ENCODE measurements at regions not wholly inside any gene's neighbourhood (a gene's known extent, or its start where the extent isn't known, plus 50 kb on each side); places are given as distances from the start of the nearest gene placed in this dataset.

- no peak for TF ChIP-seq GATA2 (IDR thresholded peaks at IDR 0.05; ENCODE audit: low read depth, low read length)
- no peak for TF ChIP-seq GATA3 (IDR thresholded peaks at IDR 0.05; ENCODE audit: low read depth, low read length)
Measured at GRCh38 chr5:160486573-160486972, 64.9 kb downstream of the PTTG1 start.

All from SH-SY5Y (cell line).